Lower lobe of right lung (tissue), 2 donors: ENCODE measurements at regions not wholly inside any gene's neighbourhood (a gene's known extent, or its start where the extent isn't known, plus 50 kb on each side); places are given as distances from the start of the nearest gene placed in this dataset.
A peak's percentile ranks its signal among the peaks of the same experiment; 100 is the strongest.

ENCODE experiments used
- ATAC-seq, 2 donors: fragments of 200-7000 bp; cut with Tn5 transposase; one replicate each; pipeline ENCODE4 v1.9.1; 2020 to 2022; ENCODE audit warnings: mild to moderate bottlenecking in 2 of 2, moderate library complexity in 2 of 2
- DNase-seq: peaks from one replicate; pipeline ENCODE4 v3.0.0-alpha.2; 2020
- H3K27ac ChIP-seq: fragments of 200-600 bp; one replicate; pipeline ENCODE4 v1.8.0; 2022
- H3K27me3 ChIP-seq: fragments of 200-600 bp; one replicate; pipeline ENCODE4 v1.8.0; 2022; ENCODE audit warnings: low read depth
- H3K36me3 ChIP-seq: fragments of 200-600 bp; one replicate; pipeline ENCODE4 v1.8.0; 2022; ENCODE audit warnings: mild to moderate bottlenecking
- H3K4me1 ChIP-seq: fragments of 200-600 bp; one replicate; pipeline ENCODE4 v1.8.0; 2022
- H3K4me3 ChIP-seq: fragments of 200-600 bp; one replicate; pipeline ENCODE4 v1.8.0; 2022; ENCODE audit warnings: mild to moderate bottlenecking
- H3K9me3 ChIP-seq: fragments of 200-600 bp; one replicate; pipeline ENCODE4 v1.8.0; 2022
- intact Hi-C: fragments of 100-400 bp; cut with DNase I; formaldehyde crosslinking; loops from one replicate; pipeline ENCODE4 v1.11.0; 2022
- TF ChIP-seq, protein P1 (sequence below): fragments of 200-600 bp; IDR thresholded peaks from one replicate; pipeline ENCODE4 v1.8.0; 2022; ENCODE audit warnings: antibody characterized with exemption, mild to moderate bottlenecking
- donor health status: DM: no; HTN: yes; CAD: no; lungs with severe emphysema.

DNA sequence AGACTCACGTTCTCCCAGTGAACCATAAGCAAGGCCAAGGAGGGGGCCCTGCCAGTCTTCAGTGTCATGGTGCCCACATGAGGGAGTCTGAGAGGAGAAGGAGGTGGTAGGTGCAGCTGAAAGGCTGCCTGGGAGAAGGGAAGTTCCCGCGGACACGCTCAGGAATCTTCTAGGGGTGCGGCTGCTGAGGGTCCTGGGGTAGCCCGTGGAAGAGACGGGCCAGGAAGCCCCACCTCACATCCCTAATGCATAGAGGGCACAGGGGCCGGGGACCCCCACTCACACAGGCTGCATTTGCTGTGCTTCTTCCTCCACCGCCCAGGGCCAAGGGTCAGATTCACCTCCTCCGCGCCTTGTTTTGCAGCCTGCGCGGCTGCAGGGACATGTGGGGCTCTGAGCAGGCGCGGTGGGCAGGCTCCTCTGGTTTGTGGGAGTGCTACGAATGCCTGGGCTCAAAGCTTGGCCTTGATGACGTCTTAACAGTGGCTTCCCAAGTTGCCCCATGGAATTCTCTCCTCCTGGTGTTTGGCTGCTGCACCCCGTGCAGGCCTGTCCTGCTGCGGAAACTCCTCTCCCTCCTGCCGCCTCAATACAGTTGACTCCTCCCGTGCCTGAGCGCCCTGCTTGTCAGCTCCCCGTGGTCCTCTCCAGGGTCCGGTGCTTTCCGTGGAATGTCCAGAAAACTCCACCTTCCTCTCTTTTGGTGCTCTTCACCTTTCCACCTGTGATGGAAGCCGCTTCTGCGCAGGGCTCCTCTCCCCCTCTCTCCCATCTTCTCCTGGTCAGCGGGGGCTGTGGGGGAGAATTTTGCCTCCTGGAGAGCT is 95.7 kb downstream of the VAPA start:
- ATAC-seq (no peak), DNase-seq (no peak)
- Histone ChIP-seq H3K9me3 (no peaks in the 10 kb centered on the region), H3K27ac (no peak overlapping the region), H3K4me1 (peaks cover 24% of the 10 kb centered on the region), H3K27me3 (no peaks in the 10 kb centered on the region), H3K4me3 (no peak overlapping the region), H3K36me3 (no peaks in the 10 kb centered on the region)
- TF ChIP-seq, protein P1, sequence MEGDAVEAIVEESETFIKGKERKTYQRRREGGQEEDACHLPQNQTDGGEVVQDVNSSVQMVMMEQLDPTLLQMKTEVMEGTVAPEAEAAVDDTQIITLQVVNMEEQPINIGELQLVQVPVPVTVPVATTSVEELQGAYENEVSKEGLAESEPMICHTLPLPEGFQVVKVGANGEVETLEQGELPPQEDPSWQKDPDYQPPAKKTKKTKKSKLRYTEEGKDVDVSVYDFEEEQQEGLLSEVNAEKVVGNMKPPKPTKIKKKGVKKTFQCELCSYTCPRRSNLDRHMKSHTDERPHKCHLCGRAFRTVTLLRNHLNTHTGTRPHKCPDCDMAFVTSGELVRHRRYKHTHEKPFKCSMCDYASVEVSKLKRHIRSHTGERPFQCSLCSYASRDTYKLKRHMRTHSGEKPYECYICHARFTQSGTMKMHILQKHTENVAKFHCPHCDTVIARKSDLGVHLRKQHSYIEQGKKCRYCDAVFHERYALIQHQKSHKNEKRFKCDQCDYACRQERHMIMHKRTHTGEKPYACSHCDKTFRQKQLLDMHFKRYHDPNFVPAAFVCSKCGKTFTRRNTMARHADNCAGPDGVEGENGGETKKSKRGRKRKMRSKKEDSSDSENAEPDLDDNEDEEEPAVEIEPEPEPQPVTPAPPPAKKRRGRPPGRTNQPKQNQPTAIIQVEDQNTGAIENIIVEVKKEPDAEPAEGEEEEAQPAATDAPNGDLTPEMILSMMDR, result no peak
- intact Hi-C loops, result no loop called here

DNA sequence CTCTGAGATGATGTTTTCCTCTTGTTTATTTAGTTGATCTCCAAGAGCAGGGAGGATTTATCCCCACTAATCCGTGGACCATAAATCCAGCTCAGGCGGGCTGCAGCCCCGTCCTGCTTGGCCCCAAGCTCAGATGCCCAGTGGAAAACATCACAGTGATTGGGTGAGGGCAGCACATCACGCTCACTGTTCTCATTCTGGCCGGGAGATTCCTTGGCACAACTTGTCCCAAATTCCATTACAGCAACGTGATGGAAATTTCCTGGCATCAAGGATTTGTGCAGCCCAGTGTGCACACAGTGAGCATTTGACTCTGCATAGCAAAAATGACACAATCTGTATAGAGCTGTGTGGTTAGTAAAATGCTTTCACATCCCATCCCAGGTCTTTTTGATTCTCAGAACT is 96.8 kb downstream of the VAPA start:
- Histone ChIP-seq H3K27ac (peak overlapping the region; percentile 67), H3K36me3 (no peaks in the 10 kb centered on the region), H3K9me3 (no peaks in the 10 kb centered on the region), H3K4me1 (peaks cover 28% of the 10 kb centered on the region), H3K4me3 (no peak overlapping the region), H3K27me3 (no peaks in the 10 kb centered on the region)
- ATAC-seq (peak; percentile 77 to 84), DNase-seq (no peak)
- intact Hi-C loops, result no loop called here
- TF ChIP-seq, protein P1, result no peak

DNA sequence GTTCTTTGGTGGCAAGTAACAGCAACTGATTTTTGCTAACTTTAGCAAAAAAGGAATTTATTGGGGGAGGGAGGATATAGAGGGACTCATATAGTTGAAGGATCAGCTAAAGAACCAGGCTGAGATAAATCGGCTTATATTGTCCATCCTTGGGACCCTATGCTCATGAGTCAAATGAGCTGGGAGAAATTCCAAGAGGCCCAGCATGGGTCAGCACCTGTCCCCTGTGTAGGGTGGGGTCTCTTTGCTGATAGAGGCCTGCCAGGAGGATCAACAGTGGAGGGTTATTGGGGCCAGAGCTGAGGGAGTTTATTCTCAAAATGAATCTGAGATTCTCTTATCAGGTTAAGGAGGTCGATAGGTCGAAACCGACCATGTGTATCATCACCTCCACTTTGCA is 97.2 kb downstream of the VAPA start:
- Histone ChIP-seq H3K9me3 (no peaks in the 10 kb centered on the region), H3K27ac (peak overlapping the region; percentile 43)

DNA sequence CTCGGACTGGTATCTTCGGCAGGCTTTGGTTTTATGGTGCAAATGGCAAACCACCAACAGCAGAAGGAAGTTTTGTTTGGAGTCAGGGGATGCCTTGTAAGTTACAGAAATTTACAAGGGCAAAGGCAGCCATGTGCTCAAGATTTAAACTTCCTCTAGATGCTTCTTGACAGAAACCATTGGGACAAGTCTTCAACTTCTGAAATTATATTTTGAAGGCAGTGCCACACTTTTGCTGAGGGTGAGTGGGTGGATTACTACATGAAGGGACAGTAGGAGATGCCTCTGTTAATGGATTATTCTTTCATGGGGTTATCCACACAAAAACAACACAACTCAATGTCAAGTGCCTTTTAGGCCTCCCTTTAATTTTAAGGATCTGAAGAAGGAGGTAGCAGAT is 97.9 kb downstream of the VAPA start:
- no peak for ATAC-seq
- Histone ChIP-seq H3K27ac (no peak overlapping the region), H3K4me1 (peaks cover 32% of the 10 kb centered on the region), H3K4me3 (no peak overlapping the region), H3K9me3 (no peaks in the 10 kb centered on the region), H3K27me3 (no peaks in the 10 kb centered on the region), H3K36me3 (no peaks in the 10 kb centered on the region)
- TF ChIP-seq, protein P1, result no peak
- intact Hi-C loops, result no loop called here
- DNase-seq, result no peak

More for the DNA sequence above, 97.2 kb downstream of the VAPA start:
- Histone ChIP-seq H3K4me1 (peaks cover 32% of the 10 kb centered on the region), H3K4me3 (no peak overlapping the region), H3K36me3 (no peaks in the 10 kb centered on the region), H3K27me3 (no peaks in the 10 kb centered on the region)
- intact Hi-C loops, result no loop called here
- no peak for ATAC-seq
- TF ChIP-seq, protein P1, result no peak
- no peak for DNase-seq

DNA sequence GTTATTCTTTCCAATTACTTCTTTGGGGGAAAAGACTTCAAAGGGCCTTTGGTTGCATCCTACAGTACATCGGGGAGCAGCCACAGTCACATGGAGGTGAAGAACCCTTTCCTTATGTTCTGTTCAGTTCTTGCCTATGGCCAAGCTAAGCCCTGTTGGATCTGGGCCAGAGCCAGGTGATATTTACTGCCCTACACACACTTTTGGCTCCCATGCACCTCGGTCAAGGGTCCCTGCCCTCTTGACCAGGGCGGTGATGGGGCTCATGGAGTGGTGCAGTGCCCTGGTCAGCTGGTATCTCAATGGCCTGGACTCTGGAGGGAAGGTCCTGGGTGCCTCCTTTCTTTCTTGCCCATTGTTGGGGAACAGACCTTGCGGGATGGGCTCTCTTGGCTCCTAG is 98.7 kb downstream of the VAPA start:
- Histone ChIP-seq H3K27ac (no peak overlapping the region), H3K9me3 (no peaks in the 10 kb centered on the region), H3K36me3 (no peaks in the 10 kb centered on the region), H3K27me3 (no peaks in the 10 kb centered on the region), H3K4me3 (no peak overlapping the region), H3K4me1 (peaks cover 35% of the 10 kb centered on the region)
- TF ChIP-seq, protein P1, result no peak
- intact Hi-C loops, result no loop called here
- DNase-seq (no peak), ATAC-seq (no peak)
